Hematopoietic multipotent progenitor cell (in vitro differentiated cells): ENCODE measurements at regions not wholly inside any gene's neighbourhood (a gene's known extent, or its start where the extent isn't known, plus 50 kb on each side); places are given as distances from the start of the nearest gene placed in this dataset.

Source experiments
- DNase-seq, 3 donors: peaks; one replicate each; pipeline ENCODE4 v3.0.0-alpha.2; 2011 to 2015; ENCODE audit warnings: low read depth in 2 of 3, low spot score in 2 of 3

DNA sequence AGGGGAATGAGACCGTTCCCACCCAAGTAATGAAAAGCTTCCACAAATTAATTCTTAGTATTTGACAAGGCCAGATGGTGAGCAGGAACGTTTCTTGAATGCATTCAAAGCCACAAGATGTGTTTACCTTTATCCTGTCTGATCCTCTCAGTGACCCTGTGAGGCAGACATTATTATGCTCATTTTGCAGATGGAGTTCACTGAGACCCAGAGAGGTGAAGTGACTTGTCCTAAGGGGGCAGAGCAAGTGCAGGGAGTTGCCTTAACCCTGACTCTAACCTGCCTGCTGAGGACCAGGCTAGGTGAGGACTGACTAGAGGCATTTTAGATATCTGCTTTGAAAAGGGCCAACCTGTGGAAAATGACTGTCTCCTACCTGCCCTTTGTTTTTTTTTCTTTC is 156.7 kb downstream of the HAPSTR1 start:
- DNase-seq = no peak

DNA sequence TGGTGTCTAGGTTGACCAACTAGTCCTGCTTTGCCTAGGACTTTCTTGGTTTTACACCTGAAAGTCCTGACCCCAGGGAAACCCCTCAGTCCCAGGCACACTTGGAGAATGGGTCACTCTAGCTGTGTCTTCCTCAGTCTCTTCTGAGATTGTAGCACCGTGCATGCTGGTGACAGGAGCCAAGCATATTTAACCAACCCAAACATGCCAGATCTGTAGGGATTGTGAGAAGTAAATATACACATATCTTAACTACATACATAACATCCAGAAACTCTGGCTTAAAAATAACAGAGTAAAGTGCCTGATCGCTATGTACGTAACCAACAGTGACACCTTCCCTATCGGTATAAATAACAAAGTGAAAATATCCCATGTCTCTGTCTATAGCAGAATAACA is 158.1 kb downstream of the HAPSTR1 start:
- DNase-seq = no peak

DNA sequence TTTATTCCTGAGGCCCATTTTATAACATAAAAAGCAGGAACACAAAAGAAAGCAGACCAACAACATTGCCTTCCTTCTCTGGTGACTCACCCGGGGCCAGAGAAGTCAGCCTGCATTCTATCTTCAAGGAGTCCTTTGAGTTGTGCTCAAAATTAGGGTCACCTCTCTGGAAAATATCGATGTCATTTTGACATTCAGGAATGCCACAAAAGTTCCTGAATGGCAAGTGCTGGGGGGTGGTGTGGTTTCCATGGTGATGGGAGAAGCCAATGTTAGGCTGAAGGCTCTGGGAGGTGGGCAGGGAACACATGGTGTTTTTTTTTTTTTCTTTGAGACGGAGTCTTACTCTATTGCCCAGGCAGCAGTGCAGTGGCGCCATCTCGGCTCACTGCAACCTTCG is 159.6 kb downstream of the HAPSTR1 start:
- DNase-seq = no peak

DNA sequence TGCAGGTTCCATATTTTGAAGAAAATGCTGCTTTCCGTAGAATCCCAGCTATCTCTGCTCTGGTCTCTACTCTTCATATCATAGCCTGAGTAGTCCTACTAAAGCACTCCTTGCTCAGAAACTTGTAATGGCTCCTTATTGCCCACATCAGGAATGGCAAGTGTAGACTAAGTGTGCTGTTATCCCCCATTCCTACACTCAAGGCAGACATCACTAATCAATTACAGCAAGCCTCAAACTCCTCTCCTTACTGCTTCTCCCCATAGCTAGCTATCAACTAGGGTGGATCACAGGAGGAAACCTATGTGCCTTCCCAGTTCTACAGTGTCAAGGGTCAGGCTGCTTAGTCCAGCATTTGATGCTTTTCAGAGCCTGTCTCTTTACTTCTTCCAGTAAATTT is 163.4 kb downstream of the HAPSTR1 start:
- DNase-seq = no peak

DNA sequence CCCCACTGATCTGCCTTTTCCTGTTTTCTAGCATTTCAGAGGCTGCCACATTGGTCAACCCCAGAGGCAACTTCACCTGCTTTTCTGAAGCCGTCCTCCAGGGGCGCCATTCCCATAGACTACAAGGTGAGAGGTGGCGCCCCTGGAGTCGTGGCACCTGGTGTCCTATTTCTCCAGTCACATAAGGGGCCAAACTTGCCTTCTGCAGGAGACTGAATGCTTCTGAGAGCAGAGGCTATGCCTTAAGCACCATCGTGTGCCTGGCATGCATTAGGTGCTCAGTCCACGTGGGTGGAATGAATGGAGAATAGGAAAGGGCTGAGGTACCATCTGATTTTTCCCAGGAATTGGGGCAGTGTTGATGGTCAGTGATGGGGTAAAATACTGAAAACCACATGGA is 164.8 kb downstream of the HAPSTR1 start:
- DNase-seq = peak in 2 of 3 donors; percentile 7 to 24

DNA sequence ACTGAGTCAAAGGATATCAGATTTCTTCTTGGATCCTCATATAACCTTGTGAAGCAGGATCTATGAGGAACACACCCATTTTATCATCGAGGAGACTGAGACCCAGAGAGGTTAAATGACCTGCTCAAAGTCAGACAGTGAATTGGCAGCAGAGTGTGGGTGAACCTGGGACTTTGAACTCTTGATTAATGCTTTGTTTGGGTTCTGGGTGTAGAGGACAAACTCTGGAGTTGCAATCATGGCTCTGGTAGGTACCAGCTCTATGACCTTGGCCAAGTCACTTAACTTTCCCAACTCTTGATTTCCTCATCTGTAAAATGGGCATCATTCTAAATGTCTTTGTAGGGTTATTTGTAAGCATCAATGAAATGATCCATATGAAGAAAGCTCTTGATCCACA is 166.4 kb downstream of the HAPSTR1 start:
- DNase-seq = no peak

DNA sequence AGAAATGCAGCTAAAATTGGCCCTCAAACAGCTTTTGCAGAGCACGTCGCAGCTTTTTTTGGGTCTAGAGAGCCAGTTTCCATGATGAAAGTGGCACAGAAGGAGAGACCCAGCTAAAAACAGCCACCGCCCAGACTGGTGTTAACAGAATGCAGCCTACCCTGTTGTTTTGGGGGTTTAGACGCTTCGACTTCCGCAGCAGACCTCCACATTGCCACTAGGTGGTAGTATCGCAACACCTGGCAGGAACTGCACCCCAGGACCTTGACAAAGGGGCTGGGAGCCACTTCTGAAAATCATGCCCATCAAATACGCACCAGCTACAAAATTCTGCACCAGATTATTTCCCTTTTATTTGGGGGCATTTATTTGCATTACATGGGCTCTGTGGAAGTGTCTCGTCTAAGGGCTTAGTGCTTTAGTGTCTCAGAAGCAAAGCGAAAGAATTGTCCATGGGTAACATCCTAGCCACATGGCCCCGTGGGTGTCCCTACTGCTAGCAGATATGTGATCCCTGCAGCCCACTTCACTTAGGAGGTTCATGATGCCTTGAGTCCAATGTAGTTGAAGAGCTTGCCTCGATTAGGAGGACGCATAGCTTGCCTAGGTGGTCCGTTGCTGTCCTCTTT is 167.1 kb downstream of the HAPSTR1 start:
- DNase-seq = peak in 2 of 3 donors; percentile 17 to 39

DNA sequence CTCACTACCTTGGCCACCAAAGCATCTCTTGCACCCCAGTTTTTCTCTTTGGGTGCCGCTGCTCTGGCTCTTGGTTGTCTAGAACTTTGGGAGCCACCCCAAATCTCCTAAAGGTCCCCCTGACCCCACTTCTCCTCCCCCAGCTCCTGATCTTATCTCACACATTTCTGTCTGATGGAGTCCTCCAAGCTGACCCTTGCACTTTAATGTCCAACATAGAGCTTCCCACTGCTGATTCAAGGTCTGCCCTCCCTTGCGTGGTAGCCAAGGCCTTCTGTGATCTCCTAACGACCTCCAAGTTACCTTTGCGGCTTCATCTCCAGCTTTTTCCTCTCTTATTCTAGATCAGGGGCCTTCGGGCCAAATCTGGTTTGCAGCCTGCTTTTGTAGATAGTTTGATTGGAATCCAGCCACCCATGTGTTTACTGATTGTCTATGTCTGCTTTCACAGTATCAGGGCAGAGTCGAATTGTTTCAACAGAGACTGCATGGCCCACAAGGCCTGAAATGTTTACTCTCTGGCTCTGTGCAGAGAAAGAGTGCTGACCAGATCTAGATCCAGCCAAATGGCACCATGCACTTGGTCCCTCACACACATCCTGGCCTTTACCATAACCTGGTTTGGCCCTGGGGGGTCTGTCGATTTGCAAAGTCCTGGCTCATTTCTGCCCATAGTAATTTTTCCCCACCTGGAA is 168.6 kb downstream of the HAPSTR1 start:
- DNase-seq = no peak

DNA sequence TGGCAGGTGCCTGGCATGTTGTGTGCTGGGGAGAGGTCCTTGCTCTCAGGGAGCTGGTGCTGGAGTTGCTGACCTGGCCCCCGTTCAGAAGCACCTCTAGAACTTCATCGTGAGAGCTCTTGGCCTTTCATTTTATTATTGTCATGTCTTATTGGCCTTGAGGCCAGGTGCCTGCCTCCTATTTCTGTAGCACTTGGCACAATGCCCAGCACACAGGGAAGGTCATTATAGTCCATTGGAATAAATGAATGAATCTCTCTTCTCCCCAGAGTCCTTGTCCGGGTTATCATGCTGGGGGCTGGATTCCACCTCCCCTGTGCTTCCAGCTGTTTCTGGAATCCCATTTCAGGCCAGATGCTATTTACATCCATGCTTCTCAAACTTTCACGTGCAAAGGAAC is 169.2 kb downstream of the HAPSTR1 start:
- DNase-seq = no peak

DNA sequence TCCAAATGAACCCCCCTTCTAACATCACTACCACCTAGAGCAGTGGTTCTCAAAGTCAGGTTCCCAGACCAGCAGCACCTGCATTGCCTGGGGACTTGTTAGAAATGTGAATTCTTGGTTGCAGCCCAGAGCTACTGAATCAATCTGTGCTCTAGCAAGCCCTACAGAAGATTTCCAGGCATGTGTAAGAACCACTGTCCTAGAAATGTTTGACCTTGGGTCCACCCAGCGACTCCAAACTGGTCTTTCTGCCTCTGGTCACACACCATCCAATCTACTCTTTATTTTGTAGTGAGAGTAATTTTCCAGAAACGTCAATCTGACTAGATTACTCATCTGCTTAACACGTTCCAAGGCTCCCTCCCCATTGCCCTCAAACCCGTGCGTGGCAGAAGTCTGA is 169.9 kb downstream of the HAPSTR1 start:
- DNase-seq = no peak

DNA sequence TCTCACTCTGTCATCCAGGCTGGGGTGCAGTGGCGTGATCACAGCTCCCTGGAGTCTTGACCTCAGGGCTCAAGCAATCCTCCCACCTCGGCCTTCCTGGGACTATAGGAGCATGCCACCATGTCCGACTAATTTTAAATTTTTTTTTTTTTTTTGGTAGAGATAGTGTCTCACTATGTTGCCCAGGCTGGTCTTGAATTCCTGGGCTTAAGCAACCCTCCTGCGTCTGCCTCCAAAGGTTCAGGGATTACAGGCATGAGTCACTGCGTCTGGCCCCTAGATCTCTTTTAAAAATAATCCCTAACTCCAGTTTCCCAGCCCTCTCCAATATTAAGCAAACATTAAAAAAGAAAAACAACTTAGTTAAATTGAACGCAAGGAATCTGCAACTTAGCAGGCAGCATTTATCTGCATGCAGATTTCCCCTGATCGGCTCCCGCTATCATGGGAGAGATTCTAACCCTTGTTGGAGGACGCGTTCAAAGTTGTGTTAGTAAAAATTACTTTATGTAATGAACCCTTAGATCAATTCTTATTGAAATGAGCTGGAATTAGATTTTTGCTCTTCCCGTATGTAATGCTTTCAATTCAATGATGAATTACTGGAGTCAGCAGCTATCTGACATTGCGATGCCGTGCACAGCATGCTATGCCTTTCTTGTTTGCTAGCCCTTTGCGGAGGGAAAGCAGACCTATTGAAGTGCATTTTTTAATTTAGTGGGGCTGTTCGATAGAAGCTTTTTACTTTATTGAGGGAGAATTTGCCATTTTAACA is 171.7 kb downstream of the HAPSTR1 start:
- DNase-seq = no peak

DNA sequence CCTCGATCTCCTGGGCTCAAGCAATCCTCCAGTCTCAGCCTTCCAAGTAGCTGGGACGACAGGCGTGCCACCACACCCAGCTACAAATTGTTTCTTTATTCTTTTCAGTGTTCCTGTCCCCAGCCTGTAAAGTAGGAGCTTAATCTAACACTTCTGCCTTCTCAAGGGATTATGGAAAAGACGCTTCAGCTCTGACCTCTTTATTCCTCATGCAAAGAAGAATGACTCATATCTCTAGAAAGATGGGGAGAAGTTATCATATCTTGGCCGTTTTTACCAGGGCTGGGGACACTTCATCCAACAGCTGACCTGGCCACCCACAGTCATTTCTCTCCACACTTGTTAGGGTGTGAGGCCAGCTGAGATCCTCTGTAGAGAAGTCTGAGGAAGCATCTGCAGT is 172.6 kb downstream of the HAPSTR1 start:
- no peak for DNase-seq

DNA sequence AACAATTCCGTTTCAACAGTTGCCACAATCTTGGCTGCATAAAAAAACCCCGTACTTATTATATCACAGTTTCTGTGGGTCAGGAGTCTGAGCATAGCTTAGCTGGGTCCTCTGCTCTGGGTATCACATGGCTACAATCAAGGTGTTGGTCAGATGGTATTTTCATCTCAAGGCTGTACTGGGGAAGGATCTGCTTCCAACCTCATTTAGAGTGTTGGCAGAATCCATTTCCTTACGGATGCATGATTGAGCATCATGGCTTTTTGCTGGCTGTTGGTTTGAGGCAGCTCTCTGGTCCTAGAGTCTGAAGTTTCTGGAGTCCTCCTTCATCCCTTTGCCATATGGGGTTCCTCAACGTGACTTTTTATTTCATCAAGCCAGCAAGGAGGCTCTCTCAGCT is 177.0 kb downstream of the HAPSTR1 start:
- no peak for DNase-seq

DNA sequence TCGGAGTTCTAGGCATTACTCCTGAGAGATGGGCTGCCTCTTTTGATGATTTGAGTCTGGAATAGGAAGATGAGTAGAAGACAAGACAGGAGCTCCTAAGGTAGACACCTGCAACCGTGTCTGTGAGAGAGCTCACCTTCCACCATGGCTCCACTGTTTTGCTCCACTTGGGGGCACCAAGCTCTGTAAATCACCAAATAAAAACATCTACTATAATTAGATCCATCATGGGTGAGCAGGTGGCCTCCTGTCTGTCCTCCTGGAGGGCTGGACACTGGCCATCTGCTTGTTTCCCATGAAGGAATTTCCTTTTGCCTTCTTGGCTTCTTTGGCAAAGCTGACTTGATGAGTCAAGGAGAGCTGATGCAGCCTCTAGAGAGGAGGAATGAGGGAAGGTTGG is 179.0 kb downstream of the HAPSTR1 start:
- no peak for DNase-seq

DNA sequence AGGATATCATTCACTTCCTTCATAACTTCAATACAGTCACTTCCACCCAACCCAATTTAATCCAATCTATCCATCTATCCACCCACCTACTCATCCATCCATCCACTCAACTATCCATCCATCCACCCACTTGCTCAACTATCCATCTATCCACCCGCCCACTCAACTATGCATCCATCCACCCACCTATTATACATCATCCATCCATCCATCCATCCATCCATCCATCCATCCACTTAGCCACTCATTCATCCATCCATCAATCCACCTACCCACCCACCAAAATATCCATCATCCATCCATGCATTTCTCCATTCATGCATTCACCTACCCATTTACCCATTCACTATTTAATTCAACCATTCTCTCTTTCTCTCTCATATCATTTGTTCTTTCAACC is 179.5 kb downstream of the HAPSTR1 start:
- no peak for DNase-seq

DNA sequence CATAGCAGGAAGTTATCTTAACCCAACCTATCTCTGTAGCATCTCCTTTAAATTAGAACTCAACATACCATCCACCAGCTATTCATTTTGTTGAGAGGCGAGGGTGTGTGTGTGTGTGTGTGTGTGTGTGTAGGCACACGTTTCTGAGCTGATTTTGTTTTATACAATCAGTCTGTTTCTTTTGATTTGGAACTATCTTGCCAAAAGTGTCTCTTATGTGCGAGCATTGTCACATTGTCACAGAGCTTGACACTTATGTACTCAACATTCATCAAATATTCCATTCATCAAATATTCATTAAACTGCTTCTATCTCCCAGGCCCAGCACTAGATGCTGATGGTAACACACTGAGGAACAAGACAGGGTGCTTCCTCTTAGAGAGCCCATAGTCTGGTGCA is 180.4 kb downstream of the HAPSTR1 start:
- no peak for DNase-seq

DNA sequence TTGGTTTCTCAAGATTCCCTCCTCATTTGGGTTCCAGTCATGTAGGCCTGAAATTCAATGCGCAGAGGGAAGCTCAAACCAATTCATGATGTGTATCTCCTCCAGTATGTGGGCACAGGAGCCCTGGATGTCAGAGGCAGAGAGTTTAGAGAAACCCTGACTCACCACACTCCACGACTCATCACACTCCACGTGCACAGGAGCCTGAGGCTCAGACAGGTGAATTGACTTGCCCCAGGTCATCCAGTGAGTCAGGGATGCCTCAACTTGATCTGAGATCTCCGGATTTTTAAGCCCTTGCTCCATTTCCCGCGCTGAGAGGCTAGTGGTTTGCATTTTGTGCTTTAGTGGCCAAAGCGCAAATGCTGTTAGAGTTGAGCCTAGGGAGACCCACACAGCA is 183.9 kb downstream of the HAPSTR1 start:
- DNase-seq = no peak

DNA sequence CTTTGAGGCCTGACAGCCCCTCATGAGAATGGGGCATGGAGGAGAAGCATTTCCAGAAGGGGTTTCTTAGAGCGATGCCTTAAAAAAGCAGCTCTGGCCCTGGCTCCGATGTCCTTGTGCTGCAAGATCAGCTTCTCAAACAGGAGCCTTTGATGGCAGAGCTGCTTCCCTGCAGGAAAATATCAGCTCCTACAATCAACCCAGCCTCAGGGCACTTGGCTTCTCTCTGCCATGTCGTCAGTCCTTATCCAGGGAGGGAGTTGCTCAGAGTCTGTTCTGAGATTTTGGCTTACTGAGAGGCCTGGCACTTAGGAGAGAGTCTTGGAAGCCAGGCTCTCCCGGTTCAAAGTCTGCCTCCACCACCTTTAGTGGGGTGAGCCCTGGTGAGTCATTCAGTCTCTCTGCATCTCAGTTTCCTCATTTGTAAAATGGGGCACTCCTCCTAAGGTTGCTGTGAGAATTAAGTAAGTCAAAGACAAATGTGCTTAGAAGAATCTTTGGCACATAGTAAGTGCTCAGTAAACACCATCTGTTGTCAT is 184.4 kb downstream of the HAPSTR1 start:
- DNase-seq = no peak

DNA sequence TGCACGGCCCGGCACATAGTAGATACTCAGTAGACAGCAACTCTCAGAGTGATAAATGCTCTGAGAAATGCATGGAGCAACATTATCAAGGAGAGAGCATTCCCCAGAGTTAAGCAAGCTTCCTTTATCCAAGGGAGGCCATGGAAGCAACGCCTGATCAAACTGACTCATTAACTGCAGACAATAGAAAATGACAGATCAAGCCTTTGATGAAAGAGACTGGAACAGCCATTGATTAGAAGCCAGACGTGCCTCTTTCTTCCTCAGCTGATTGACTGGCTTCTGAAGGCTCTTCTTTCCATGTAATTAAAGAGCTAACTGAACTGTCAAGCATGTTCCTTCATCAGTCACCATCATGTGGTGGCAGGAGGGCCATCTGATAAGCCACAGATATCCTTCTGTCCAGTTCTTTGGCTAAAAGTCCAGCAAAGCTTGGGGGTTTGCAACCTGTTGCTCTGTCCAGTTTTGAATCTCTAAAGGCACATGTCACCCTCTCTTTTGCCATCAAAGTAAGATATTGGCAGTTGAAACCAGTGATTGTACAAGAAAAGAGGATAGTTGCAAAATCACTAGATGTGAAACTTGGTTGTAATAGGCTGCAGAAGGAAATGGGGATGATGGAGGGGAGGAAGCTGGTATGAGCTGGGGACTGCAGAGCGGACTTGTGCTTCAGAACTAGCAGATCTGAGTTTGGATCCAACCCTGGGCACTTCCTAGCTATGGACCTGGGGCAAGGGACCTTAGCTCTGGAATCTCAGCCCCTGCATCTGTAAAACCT is 188.0 kb downstream of the HAPSTR1 start:
- no peak for DNase-seq

DNA sequence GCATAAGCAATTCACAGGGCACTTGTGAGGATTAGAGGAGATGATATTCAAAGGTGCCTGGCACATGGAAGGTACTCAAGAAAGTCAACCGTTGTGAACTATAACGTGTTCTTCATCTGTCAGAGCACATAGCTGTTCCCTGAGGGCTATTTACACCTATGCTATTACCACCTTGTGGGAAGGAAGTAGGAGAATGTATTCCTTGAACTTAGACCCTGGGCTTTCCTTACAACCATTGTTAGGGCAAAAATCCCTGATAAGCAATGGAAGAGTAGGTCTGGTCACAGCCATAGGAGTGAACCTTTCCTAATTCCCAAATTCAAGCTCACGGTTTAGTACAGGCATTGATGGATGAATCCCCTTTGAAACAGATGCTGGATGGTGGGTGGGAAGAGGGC is 188.6 kb downstream of the HAPSTR1 start:
- no peak for DNase-seq

DNA sequence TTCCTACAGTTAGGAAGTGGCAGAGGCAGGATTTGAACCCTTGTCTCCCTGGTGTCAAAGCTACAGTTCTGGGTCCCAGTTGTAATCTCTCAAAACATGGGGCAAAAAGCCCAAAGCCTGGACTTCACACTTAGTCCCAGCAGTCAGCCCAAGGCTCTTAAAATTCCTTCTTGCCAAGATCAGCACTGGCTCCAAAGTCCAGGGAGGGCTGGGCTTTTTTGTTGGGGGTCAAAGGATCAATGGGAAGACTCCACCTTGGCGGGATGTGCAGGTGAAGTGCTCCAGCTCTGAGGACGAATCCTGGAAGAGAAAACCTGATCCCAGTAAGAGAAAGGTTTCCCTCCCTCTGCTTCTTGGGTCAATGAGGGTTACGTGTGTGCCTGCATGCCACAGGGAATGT is 195.5 kb downstream of the HAPSTR1 start:
- DNase-seq = no peak
